Thoracic aorta (tissue), 2 donors: ENCODE measurements at regions not wholly inside any gene's neighbourhood (a gene's known extent, or its start where the extent isn't known, plus 50 kb on each side); places are given as distances from the start of the nearest gene placed in this dataset.

Experiments used
- ATAC-seq: fragments of 150-250 bp; one replicate; pipeline ENCODE4 v1.8.0; 2017; ENCODE audit warnings: low read depth; ENCODE audit not compliant: insufficient number of reproducible peaks, low FRiP score
- DNase-seq: peaks from one replicate; pipeline ENCODE4 v3.0.0-alpha.2; 2020; ENCODE audit warnings: low spot score
- H3K27ac ChIP-seq, 2 donors: fragments of 200-600 bp; sonication (generic); 1 replicate in 1 of 2; 2 replicates in 1 of 2; pipeline ENCODE4 v1.5.1; 2016; ENCODE audit warnings: mild to moderate bottlenecking in 2 of 2, moderate library complexity in 2 of 2
- H3K27me3 ChIP-seq: fragments of 200-600 bp; sonication (generic); replicated peaks from 2 replicates; pipeline ENCODE4 v1.6.0; 2016; ENCODE audit warnings: mild to moderate bottlenecking; ENCODE audit not compliant: insufficient read depth
- H3K36me3 ChIP-seq: fragments of 200-600 bp; sonication (generic); one replicate; pipeline ENCODE4 v1.5.1; 2016
- H3K4me1 ChIP-seq, 2 donors: fragments of 200-600 bp; sonication (generic); 1 replicate in 1 of 2; 2 replicates in 1 of 2; pipeline versions ENCODE4 v1.5.1 to v1.6.0; 2016; ENCODE audit warnings: low read depth in 2 of 2, mild to moderate bottlenecking in 1 of 2; ENCODE audit not compliant: control insufficient read depth in 1 of 2
- H3K4me3 ChIP-seq: fragments of 200-600 bp; sonication (generic); 2 replicates; pipeline ENCODE4 v1.5.1; 2016; ENCODE audit warnings: mild to moderate bottlenecking
- H3K9me3 ChIP-seq: fragments of 200-600 bp; sonication (generic); 2 replicates; pipeline ENCODE4 v1.5.1; 2016
- CTCF ChIP-seq: fragments of 200-600 bp; sonication (generic); IDR thresholded peaks from one replicate; pipeline ENCODE4 v1.5.1; 2019; ENCODE audit warnings: antibody characterized with exemption

GRCh38 chr1:30038134-30039025 is 685.0 kb downstream of the MATN1 start:
- Histone ChIP-seq H3K4me3 (no peak overlapping the region), H3K27me3 (no peaks in the 10 kb centered on the region), H3K4me1 (no peaks in the 10 kb centered on the region), H3K27ac (no peak overlapping the region), H3K36me3 (no peaks in the 10 kb centered on the region), H3K9me3 (no peaks in the 10 kb centered on the region)
- ATAC-seq (no peak), DNase-seq (no peak)
- TF ChIP-seq CTCF, result no peak

- no peak for ATAC-seq
- no peak for DNase-seq
- Histone ChIP-seq H3K27me3 (no peaks in the 10 kb centered on the region), H3K4me1 (no peaks in the 10 kb centered on the region), H3K4me3 (no peak overlapping the region), H3K9me3 (no peaks in the 10 kb centered on the region), H3K36me3 (no peaks in the 10 kb centered on the region), H3K27ac (no peak overlapping the region)
- no peak for TF ChIP-seq CTCF
Measured at GRCh38 chr1:30037251-30038118, 685.9 kb downstream of the MATN1 start.

- no peak overlapping the region for H3K27ac ChIP-seq
- no peaks in the 10 kb centered on the region for H3K4me1 ChIP-seq
- H3K4me3 ChIP-seq, result no peak overlapping the region
- H3K9me3 ChIP-seq, result no peaks in the 10 kb centered on the region
- no peaks in the 10 kb centered on the region for H3K36me3 ChIP-seq
- ATAC-seq (no peak), DNase-seq (no peak)
- no peaks in the 10 kb centered on the region for H3K27me3 ChIP-seq
- no peak for TF ChIP-seq CTCF
Measured at GRCh38 chr1:30036666-30037065, 686.7 kb downstream of the MATN1 start.

GRCh38 chr1:30036229-30036547 is 687.2 kb downstream of the MATN1 start:
- TF ChIP-seq CTCF, result no peak
- no peaks in the 10 kb centered on the region for H3K9me3 ChIP-seq
- H3K27me3 ChIP-seq, result no peaks in the 10 kb centered on the region
- no peak overlapping the region for H3K4me3 ChIP-seq
- H3K36me3 ChIP-seq, result no peaks in the 10 kb centered on the region
- H3K27ac ChIP-seq, result no peak overlapping the region
- no peak for DNase-seq
- no peak for ATAC-seq
- H3K4me1 ChIP-seq, result no peaks in the 10 kb centered on the region

GRCh38 chr1:30035522-30036228 is 687.7 kb downstream of the MATN1 start:
- H3K4me3 ChIP-seq, result no peak overlapping the region
- DNase-seq (no peak), ATAC-seq (no peak)
- H3K4me1 ChIP-seq, result no peaks in the 10 kb centered on the region
- no peak overlapping the region for H3K27ac ChIP-seq
- no peak for TF ChIP-seq CTCF
- H3K9me3 ChIP-seq, result no peaks in the 10 kb centered on the region
- H3K36me3 ChIP-seq, result no peaks in the 10 kb centered on the region
- H3K27me3 ChIP-seq, result no peaks in the 10 kb centered on the region
